ENCODE measurements at regions not wholly inside any gene's neighbourhood (a gene's known extent, or its start where the extent isn't known, plus 50 kb on each side); places are given as distances from the start of the nearest gene placed in this dataset.

GRCh38 chr2:158732573-158733429, 62.3 kb upstream of the DAPL1 start:
- TF ChIP-seq CTCF (IDR thresholded peaks at IDR 0.05; ENCODE audit: insufficient read depth, low read depth, low read length, missing control alignments), result no peak
- no peak overlapping the region for H3K4me3 ChIP-seq (ENCODE audit: low read length)
- peak; percentile 84 for DNase-seq (ENCODE audit: low read depth)

GRCh38 chr2:158733430-158733755, 61.7 kb upstream of the DAPL1 start:
- DNase-seq (ENCODE audit: low read depth), result peak; percentile 71
- no peak for TF ChIP-seq CTCF (IDR thresholded peaks at IDR 0.05; ENCODE audit: insufficient read depth, low read depth, low read length, missing control alignments)

GRCh38 chr2:158734442-158734841, 60.7 kb upstream of the DAPL1 start:
- DNase-seq (ENCODE audit: low read depth), result peak; percentile 69
- no peak overlapping the region for H3K4me3 ChIP-seq (ENCODE audit: low read length)
- no peak for TF ChIP-seq CTCF (IDR thresholded peaks at IDR 0.05; ENCODE audit: insufficient read depth, low read depth, low read length, missing control alignments)

More at GRCh38 chr2:158733430-158733755, 61.7 kb upstream of the DAPL1 start:
- H3K4me3 ChIP-seq (ENCODE audit: low read length), result no peak overlapping the region

- no peak for TF ChIP-seq CTCF (IDR thresholded peaks at IDR 0.05; ENCODE audit: insufficient read depth, low read depth, low read length, missing control alignments)
- DNase-seq (ENCODE audit: low read depth), result peak; percentile 86
- H3K4me3 ChIP-seq (ENCODE audit: low read length), result no peak overlapping the region
Observed at GRCh38 chr2:158735822-158736580, 59.1 kb upstream of the DAPL1 start.

GRCh38 chr2:158738363-158738762, 56.8 kb upstream of the DAPL1 start:
- no peak for TF ChIP-seq CTCF (IDR thresholded peaks at IDR 0.05; ENCODE audit: insufficient read depth, low read depth, low read length, missing control alignments)
- no peak for DNase-seq (ENCODE audit: low read depth)
- no peak overlapping the region for H3K4me3 ChIP-seq (ENCODE audit: low read length)

- DNase-seq (ENCODE audit: low read depth), result no peak
- H3K4me3 ChIP-seq (ENCODE audit: low read length), result no peak overlapping the region
- TF ChIP-seq CTCF (IDR thresholded peaks at IDR 0.05; ENCODE audit: insufficient read depth, low read depth, low read length, missing control alignments), result no peak
Observed at GRCh38 chr2:158740127-158740526, 55.0 kb upstream of the DAPL1 start.

All from epithelial cell of esophagus (primary cell).